ENCODE measurements at regions not wholly inside any gene's neighbourhood (a gene's known extent, or its start where the extent isn't known, plus 50 kb on each side); places are given as distances from the start of the nearest gene placed in this dataset.

GRCh38 chr4:59971952-59972351 is 1228.2 kb upstream of the ADGRL3 start:
- Histone ChIP-seq H3K4me3 (replicated peaks in 1 of 3; ENCODE audit: insufficient read depth in 1 of 3, low read depth in 2 of 3, low read length in 3 of 3) (no peak overlapping the region), H3K27me3 (ENCODE audit: control insufficient read depth in 1 of 2, insufficient read depth in 2 of 2, low read length in 2 of 2) (no peaks in the 10 kb centered on the region), H4K20me1 (ENCODE audit: insufficient read depth, low read length) (no peaks in the 10 kb centered on the region), H2AFZ (ENCODE audit: low read length) (no peak overlapping the region), H3K9me3 (ENCODE audit: low read length) (no peaks in the 10 kb centered on the region), H3K36me3 (replicated peaks in 1 of 2; ENCODE audit: control insufficient read depth in 1 of 2, insufficient read depth in 2 of 2, low read length in 2 of 2) (no peaks in the 10 kb centered on the region), H3K4me1 (ENCODE audit: insufficient read depth, low read length) (no peaks in the 10 kb centered on the region), H3K27ac (ENCODE audit: extremely low read length, insufficient read depth, low read length) (no peak overlapping the region), H3K9ac (ENCODE audit: insufficient read depth, low read depth, low read length) (no peak overlapping the region), H3K79me2 (ENCODE audit: insufficient read depth, low read length) (no peaks in the 10 kb centered on the region), H3K4me2 (ENCODE audit: low read depth, low read length) (no peak overlapping the region)
- DNase-seq (ENCODE audit: low spot score) (no peak), ATAC-seq (no peak), FAIRE-seq (no peak)
- no peak for TF ChIP-seq NRL (CRISPR knock-in tag; IDR thresholded peaks at IDR 0.05; ENCODE audit: borderline replicate concordance)
- no peak for TF ChIP-seq IRX3 (CRISPR knock-in tag; IDR thresholded peaks at IDR 0.05; ENCODE audit: borderline replicate concordance, low read depth)
- no peak for TF ChIP-seq ZSCAN29 (CRISPR knock-in tag; conservative IDR thresholded peaks at IDR 0.05)
- TF ChIP-seq SIN3A (IDR thresholded peaks at IDR 0.05; ENCODE audit: borderline replicate concordance, low read depth, low read length) = no peak
- TF ChIP-seq HNF4G (IDR thresholded peaks at IDR 0.05; ENCODE audit: borderline replicate concordance, low read depth, low read length) = no peak
- TF ChIP-seq HNF4G (CRISPR knock-in tag; IDR thresholded peaks at IDR 0.05; ENCODE audit: borderline replicate concordance, low read depth) = no peak
- TF ChIP-seq ZFP36L2 (CRISPR knock-in tag; IDR thresholded peaks at IDR 0.05) = no peak
- TF ChIP-seq ZNF879 (CRISPR knock-in tag; IDR thresholded peaks at IDR 0.05) = no peak
- TF ChIP-seq, protein P1, sequence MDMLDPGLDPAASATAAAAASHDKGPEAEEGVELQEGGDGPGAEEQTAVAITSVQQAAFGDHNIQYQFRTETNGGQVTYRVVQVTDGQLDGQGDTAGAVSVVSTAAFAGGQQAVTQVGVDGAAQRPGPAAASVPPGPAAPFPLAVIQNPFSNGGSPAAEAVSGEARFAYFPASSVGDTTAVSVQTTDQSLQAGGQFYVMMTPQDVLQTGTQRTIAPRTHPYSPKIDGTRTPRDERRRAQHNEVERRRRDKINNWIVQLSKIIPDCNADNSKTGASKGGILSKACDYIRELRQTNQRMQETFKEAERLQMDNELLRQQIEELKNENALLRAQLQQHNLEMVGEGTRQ (IDR thresholded peaks at IDR 0.05; ENCODE audit: low read depth, low read length) = no peak
- TF ChIP-seq, protein P1 (CRISPR knock-in tag; IDR thresholded peaks at IDR 0.05; ENCODE audit: borderline replicate concordance) = no peak
- no peak for TF ChIP-seq ZNF460 (CRISPR knock-in tag; IDR thresholded peaks at IDR 0.05; ENCODE audit: borderline replicate concordance)
- TF ChIP-seq HNRNPL (IDR thresholded peaks at IDR 0.05; ENCODE audit: low read depth, low read length) = no peak
- TF ChIP-seq, protein P2, sequence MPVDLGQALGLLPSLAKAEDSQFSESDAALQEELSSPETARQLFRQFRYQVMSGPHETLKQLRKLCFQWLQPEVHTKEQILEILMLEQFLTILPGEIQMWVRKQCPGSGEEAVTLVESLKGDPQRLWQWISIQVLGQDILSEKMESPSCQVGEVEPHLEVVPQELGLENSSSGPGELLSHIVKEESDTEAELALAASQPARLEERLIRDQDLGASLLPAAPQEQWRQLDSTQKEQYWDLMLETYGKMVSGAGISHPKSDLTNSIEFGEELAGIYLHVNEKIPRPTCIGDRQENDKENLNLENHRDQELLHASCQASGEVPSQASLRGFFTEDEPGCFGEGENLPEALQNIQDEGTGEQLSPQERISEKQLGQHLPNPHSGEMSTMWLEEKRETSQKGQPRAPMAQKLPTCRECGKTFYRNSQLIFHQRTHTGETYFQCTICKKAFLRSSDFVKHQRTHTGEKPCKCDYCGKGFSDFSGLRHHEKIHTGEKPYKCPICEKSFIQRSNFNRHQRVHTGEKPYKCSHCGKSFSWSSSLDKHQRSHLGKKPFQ (CRISPR knock-in tag; IDR thresholded peaks at IDR 0.05; ENCODE audit: insufficient replicate concordance) = no peak
- TF ChIP-seq PLRG1 (conservative IDR thresholded peaks at IDR 0.05) = no peak
- TF ChIP-seq SALL1 (CRISPR knock-in tag; IDR thresholded peaks at IDR 0.05) = no peak
- TF ChIP-seq REXO4 (CRISPR knock-in tag; IDR thresholded peaks at IDR 0.05; ENCODE audit: borderline replicate concordance) = no peak
- TF ChIP-seq ESRRA (CRISPR knock-in tag; IDR thresholded peaks at IDR 0.05; ENCODE audit: low read depth) = no peak
- TF ChIP-seq JUND (CRISPR knock-in tag; IDR thresholded peaks at IDR 0.05) = no peak
- no peak for TF ChIP-seq MAFF (IDR thresholded peaks at IDR 0.05; ENCODE audit: low read depth, low read length)
- no peak for TF ChIP-seq ZNF605 (CRISPR knock-in tag; IDR thresholded peaks at IDR 0.05)
- intact Hi-C loops (cut with micrococcal nuclease; ENCODE audit: unreplicated experiment) = no loop called here
- CTCF ChIA-PET (ENCODE audit: low intra/inter-chr PET ratio, low total read pairs) = no interaction called here
- WGBS (ENCODE audit: low lambda C conversion rate) = 13% methylated on average over 3 of the region's 3 CpGs
- in situ Hi-C loops (cut with HindIII; ENCODE audit: extremely low pct_ligation_motif_present, low pct_unique_long_range_greater_than_20kb) = no loop called here
- POLR2A ChIA-PET = no interaction called here
- no TSS peak for BruUV-seq (replicated peaks)
